H54 (cell line): ENCODE measurements at regions not wholly inside any gene's neighbourhood (a gene's known extent, or its start where the extent isn't known, plus 50 kb on each side); places are given as distances from the start of the nearest gene placed in this dataset.
"Not testable (repeated sequence)": the region's sequence is repeated elsewhere in the genome, so short reads cannot be mapped to it uniquely, and the experiment has no call there.

Source experiments
- DNase-seq: peaks from one replicate; pipeline ENCODE4 v3.0.0; 2011; ENCODE audit warnings: low spot score, mixed read lengths; ENCODE audit not compliant: insufficient read length
- FAIRE-seq: peaks from 3 replicates; lab custom pipeline; 2011; peaks lifted over from hg19 to GRCh38; lab: Jason Lieb, UNC
- POLR2A ChIP-seq: IDR thresholded peaks from 2 replicates; pipeline ENCODE4 v1.6.1; 2011; ENCODE audit warnings: low read depth, mild to moderate bottlenecking, low read length

DNA sequence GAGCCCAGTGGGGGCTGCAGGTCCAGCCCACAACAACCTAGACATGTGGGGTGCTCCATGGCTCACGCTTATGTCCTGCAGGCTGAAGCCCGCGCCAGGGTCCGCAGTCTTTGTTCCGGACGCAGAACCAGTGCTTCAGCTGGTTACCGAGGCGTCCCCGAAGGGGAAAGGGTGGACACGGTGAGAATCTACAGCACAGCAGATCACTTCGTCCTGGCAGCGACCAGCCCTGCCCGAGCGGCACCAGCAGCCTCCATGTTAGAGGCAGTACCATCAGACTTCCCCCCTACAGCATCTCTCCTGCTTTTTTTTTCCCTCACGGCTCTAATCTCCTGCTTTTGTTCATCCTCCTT, 1736.4 kb downstream of the TP53TG3F start:
- DNase-seq (no peak), FAIRE-seq (no peak)
- no peak for TF ChIP-seq POLR2A

DNA sequence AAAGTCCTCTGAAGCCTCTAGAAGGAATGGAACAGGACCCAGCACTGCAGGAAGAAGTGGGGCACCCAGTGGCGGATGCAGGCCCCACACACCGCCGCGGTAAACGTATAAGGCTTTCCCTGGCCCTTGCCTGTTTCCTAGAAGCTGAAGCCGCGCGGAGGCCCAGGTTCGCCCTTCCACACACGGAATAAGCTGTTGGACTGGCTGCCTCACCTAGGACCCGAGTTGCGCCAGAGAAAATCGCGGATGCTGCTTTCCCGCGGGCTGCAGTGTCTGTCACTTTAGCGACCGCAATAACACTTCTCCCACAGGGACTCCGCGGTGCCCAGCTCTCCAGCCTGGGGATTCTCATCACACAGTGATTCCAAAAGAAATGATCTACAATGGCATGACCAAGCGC, 1736.9 kb downstream of the TP53TG3F start:
- DNase-seq (no peak), FAIRE-seq (no peak)

DNA sequence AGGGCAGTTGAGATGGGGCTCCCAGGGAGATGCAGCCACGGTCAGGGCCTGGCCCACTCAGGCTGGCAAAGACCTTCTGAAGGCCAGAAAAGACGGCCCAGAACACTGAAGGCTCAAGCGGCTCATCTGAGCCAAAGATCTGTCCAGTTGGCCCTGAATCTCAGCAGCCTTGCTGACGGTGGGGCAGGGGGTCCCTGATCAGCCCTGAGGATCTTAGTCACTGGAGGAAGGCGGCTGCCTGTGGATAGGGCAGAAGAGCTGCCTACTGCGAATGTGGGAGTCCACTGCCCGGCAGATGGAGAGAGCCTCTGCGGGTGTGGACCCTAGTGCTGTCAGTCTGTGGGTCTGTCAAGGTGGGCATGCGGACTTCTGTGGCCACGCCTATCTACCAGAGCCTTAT, 1738.2 kb downstream of the TP53TG3F start:
- no peak for TF ChIP-seq POLR2A
- FAIRE-seq: no peak
- no peak for DNase-seq

More for the DNA sequence above, 1736.9 kb downstream of the TP53TG3F start:
- no peak for TF ChIP-seq POLR2A

DNA sequence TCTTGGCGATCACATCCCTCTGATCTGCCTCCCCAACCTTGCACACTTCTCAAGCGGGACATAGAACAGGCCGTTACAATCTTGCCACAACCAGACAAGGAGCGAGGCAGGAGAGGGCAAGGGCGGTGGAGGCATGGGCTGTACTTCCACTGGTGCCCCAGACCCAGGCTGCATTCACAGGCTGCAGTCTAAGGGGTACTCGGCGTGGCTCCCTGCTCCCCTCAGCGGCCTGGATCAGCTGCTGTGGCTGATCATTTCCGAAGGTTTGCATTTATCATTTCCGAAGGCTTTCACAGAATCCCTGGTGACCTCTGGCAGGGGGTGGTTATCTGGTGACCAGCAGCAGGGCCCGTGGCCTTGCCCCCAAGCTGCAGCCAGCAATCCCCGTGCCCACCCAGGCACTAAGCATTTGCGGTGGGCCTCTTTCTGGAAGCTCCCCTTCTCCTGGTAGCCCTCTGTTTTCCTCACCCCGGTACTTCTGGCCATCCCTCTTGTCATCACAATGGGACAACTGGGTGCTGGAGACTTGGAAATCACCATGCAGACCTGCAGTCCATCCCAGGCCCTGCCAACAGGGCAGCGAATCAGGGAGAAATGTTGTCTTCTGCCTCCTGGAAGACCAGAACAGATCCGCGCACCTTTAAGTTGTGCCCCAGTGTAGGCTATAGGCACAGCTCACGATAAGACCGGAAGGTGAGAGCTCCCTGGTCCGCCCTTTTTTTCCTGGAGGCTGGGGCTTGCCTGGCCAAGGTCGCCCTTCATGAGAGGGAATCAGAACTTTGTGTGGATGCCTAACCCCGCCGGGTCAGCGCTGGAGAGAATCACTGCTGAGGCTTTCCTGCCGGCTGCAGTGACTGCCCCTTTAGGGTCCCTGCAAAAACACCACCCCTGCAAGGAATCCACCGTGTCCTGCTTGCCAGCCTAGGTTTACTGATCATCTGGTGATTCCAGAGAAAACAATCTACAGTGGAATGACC, 1739.1 kb downstream of the TP53TG3F start:
- FAIRE-seq (no peak), DNase-seq (no peak)
- TF ChIP-seq POLR2A: no peak

DNA sequence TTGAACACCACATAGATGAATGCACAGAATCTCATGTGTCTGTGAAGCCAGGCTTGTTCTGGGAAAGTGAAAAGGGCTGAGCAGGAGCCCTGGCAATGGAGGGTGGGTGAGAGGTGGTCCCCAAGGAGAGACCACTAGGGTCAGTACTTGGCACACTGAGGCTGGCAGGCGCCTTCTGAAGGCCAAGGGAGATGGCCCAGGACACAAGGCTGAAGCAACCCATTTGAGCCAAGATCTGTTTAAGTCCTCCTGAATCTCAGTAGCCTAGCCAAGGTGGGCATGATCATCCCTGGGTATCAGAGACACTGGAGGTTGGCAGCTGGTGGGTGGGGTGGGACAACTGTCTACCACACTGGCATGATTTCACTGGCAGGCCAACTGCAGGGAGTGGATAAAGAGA, 1741.2 kb downstream of the TP53TG3F start:
- TF ChIP-seq POLR2A: no peak
- FAIRE-seq: no peak

DNA sequence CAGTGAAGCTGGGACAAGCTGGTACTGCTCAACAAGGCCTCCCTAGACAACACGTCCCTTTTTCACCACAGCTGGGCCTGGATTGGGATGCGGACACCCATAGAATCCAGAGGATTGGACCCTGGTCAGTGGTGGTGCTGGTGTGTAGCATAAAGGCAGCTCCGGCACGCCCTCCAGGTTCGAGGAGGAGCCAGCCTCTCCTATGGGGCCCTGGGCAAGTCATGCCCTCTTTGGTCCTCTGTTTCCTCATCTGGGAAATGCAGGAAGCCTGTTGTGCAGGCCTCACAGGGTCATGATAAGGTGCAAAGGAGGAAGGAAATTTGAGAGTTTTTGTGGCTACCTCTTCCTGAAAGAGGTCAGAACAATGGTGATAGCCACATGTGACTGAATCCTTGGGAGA, 1741.7 kb downstream of the TP53TG3F start:
- no peak for DNase-seq
- no peak for TF ChIP-seq POLR2A
- FAIRE-seq: no peak

More for the DNA sequence above, 1741.2 kb downstream of the TP53TG3F start:
- no peak for DNase-seq

DNA sequence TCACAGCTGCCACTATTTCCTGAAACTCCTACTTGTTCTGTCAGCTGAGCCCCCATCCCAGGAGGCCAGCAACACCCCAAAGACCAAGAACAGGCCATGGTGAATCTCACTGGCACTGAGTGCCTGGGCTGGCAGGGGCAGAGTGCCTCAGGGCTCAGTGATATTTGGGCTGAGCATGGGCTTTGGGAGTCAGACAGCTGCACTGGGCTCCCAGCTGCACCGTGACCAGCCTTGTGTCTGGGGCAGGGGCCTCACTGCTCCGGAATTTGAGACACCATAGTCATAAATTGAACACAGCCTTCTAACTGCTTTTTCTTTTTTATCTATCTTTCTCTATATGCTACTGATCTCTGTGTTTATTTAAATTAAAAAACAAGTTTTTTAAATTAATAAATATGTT, 1744.2 kb downstream of the TP53TG3F start:
- FAIRE-seq: no peak
- no peak for DNase-seq
- TF ChIP-seq POLR2A: no peak

DNA sequence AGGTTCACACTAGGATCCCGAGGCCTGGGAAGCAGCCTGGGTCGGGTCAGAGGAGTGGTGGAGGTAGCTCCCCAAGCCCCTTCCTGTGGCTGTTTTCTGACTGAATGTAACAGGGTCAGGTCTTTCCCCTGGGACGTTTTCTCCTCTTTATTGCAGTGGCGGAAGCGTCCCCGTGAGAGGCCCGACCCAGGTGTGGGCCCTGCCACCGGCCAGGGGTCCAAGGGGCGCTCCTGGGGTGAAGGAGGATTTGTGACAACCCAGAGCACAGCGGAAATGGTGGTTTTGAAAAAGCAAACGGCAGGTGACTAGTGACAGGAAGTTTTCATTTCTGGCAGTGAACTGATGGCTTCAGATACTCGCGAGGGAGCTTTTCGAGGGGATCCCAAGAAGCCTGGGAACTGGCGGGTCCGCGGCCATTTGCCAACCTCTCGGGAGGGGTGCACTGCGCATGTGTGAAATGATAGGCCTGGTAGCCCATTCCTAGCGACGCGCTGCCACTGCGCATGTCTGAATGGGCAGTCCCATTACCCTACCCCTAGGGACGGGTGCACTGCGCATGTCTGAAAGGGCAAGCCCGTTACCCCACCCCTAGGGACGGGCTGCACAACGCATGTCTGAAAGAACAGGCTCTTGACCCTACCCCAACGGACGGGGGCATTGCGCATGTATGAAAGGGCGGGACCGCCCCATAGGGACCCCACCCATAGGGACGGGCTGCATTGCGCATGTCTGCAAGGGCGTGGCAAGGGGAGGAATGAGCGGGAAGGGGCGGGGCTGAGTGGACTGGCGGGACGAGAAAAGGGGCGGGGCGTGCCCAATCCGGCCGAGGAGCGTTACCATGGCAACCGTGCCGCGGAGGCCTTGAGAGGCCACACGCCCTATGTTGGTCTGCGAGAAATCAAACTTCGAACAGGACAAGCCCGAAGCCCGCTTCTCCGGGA, 1747.9 kb downstream of the TP53TG3F start:
- TF ChIP-seq POLR2A: no peak
- DNase-seq (no peak), FAIRE-seq (no peak)

DNA sequence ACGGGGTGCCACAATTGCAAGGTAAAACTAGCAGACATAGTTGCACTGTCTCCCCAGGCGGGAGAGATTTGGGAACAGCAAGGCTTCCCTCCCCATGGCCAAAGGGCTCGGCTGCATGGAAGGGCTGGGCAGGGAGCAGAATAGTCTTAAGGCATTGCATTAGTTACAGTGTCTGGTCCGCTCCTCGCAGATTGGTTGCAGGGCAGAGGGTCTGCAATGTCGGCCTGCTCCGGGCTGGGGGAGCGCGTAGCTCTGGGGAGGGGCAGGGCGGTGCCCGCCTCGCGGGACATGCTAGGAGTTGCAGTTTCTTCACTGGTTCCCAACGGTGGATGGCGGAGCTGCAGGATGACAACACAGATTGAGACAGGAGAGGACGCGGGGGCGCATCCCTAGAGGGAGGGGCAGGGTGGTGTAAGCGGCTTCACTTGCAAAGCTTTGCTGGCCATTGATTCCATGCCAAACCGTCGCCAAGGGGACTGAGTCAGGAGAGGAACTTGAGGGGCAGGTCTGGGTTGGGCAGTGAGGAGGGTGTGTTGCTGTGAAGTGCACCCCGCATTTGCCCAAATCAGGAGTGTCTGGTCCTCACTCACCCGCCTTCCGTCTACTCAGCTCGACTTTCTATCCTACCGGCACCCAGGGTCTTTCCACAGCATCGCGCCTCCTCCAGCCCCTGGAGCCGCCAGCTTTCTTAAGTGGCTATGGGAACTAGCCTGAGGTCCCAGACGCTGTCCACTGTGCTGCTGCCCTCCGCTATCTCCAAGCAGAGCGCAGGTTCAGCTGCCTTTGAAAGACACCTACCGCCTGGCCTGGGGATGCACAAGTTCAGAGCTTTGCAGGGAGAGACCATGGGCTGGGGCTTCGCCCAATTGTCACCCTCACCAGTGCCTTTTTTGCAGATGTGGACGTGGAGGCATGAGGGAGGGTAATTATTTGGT, 1748.9 kb downstream of the TP53TG3F start:
- DNase-seq (no peak), FAIRE-seq (no peak)
- no peak for TF ChIP-seq POLR2A

DNA sequence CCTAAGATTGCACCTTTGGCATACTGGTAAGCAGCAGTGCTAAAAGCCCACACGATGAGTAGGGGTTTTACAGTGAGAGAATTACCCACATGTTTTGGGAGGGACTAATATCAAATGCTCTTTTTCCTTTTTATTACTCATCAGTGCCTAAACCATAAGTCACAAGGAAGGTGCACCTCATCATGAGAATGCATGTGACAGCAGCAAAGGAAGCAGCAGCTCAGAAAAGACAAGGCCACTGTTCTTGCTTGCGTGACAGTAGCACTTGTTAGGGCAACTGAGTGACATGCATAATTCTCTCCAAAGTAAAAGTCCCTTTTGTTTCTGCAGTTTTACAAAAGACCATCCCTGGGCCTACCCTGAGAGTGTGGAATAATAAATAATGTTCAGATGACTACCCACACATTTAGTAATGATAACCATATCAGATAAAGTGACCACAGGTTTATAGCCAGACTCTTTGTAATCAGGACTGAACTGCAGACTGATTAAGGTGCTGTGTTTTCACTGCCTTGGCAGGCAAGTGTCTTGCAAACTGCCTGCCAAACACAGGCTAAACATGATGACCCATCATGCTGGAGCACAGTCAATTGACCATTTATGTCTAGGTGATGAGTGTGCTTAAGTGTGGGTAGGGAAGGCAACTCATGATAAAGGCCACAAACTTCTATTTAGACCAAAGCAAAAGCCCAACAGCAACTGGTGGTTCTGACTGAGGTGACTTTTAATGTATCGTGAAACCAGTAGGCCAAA, 1751.4 kb downstream of the TP53TG3F start:
- no peak for TF ChIP-seq POLR2A
- no peak for FAIRE-seq
- no peak for DNase-seq

DNA sequence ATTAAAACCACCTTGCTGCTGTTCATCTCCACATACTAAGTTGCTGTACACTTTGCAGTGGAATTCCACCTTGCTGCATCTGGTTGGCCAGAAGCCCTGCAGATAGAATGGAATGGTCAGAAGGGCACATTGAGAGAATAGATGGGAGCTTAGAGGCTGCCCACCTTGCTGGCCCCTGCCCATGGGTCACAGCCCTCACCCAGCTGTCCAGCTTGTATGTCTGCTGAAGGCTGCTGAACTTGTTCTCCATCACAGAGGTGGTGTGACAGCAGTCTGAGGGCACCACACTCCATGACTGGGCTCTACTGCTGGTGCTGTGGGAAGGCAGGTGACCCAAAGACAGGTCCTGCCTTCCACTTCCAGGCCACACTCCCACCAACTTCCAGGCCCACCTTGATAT, 1755.4 kb downstream of the TP53TG3F start:
- DNase-seq (no peak), FAIRE-seq (no peak)
- no peak for TF ChIP-seq POLR2A

DNA sequence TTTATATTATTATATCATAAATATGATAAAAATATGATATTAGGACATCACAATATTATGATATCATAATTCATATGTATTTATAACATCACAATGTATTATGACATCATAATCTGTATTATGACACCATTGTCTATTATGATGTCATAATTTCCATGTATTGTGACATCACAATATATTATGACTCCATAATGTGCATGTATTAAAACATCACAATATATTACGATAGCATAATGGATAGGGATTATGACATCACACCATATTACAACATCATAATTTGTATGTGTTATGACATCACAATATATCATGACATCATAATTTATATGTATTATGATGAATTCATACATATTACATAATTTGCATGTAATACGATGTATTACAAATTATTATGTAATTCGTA, 1755.9 kb downstream of the TP53TG3F start:
- DNase-seq: no peak
- FAIRE-seq: no peak
- no peak for TF ChIP-seq POLR2A

DNA sequence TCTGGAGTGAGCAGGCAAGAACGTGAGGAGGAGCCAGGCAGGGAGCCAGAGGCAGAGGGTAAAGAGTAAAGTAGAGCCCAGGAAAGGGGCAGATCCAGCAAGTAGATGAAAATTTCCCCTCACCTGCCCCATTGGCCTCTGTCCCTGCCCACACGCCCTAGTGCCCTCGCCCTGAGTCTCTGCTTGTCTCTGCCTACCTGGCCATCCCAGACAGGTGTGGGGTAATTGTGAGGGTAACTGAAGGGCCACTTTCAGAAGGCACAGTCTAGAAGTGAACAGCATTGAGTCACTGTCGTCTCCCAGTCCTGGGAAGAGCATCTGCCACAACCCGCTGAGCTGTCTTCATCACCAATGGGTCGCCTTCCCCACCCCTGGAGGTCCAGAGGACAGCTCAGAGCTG, 1756.8 kb downstream of the TP53TG3F start:
- FAIRE-seq, DNase-seq: not testable (repeated sequence)
